ENCODE measurements at regions not wholly inside any gene's neighbourhood (a gene's known extent, or its start where the extent isn't known, plus 50 kb on each side); places are given as distances from the start of the nearest gene placed in this dataset.

DNA sequence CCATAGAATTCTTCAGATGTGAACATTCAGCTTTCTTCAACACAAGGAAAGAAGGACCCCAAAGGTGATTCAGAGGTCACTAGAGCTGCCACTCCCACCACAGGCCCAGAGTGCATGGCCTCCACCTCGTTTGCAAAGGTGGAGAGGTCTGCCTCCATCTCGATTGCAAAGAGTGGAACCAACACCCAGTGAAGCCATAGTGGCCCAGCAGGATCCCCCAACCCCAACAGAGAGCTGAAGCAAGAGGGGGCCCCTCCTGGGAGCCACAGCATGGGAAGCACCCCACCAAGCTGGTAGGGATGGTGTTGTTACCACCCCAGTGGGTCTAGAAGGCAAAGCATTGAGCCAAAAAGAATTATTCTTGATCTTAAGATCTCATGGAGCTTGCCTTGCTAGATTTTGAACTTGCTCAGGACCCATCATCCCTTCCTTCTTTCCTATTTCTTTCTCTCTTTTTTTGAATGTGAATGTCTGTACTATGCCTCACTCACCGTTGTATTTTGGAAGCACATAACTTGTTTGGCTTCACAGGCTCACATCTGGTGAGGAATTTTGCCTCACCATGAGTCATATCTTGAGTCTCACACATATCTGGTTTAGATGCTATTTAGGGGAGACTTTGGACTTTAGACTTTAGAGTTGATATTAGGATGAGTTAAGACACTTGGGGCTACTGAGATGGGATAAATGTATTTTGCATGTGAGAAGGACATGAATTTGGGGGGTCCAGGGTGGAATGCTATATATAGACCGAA, 119.2 kb downstream of the ANKRD60 start:
- Histone ChIP-seq H3K4me2 (ENCODE audit: control insufficient read depth, insufficient read depth) (no peak overlapping the region), H3K36me3 (ENCODE audit: control insufficient read depth in 2 of 2, insufficient read depth in 2 of 2, low read length in 1 of 2) (no peaks in the 10 kb centered on the region), H3K4me3 (no peak overlapping the region), H4K20me1 (ENCODE audit: control insufficient read depth, insufficient read depth) (no peaks in the 10 kb centered on the region), H3K79me2 (ENCODE audit: control insufficient read depth, insufficient read depth, low read length) (no peaks in the 10 kb centered on the region), H3K4me1 (ENCODE audit: control insufficient read depth, insufficient read depth, low read length) (no peaks in the 10 kb centered on the region), H3K27me3 (replicated peaks in 1 of 2; ENCODE audit: control insufficient read depth in 2 of 2, insufficient read depth in 2 of 2, low read length in 1 of 2) (no peaks in the 10 kb centered on the region; a peak in 1 of 4 replicates), H3K9ac (ENCODE audit: control insufficient read depth, insufficient read depth, low read length) (no peak overlapping the region), H3K27ac (ENCODE audit: control insufficient read depth, insufficient read depth) (no peak overlapping the region), H2AFZ (ENCODE audit: control insufficient read depth, low read depth, low read length) (no peak overlapping the region), H3K9me3 (replicated peaks; ENCODE audit: control insufficient read depth, insufficient read depth, low read length) (no peaks in the 10 kb centered on the region; the same call in 2 of the 3 replicates)
- BruUV-seq (replicated peaks), result no TSS peak
- SMC1A ChIA-PET (ENCODE audit: uncharacterized antibody, unreplicated experiment), result no interaction called here
- POLR2A ChIA-PET, result no interaction called here
- no peak for DNase-seq (ENCODE audit: low read depth, low spot score)
- no peak for FAIRE-seq
- in situ Hi-C loops (cut with MboI), result no loop called here
- no peak for ATAC-seq
- no peak for TF ChIP-seq SMARCA5 (IDR thresholded peaks at IDR 0.05)
- TF ChIP-seq SMAD5 (IDR thresholded peaks at IDR 0.05; ENCODE audit: low read depth), result no peak
- TF ChIP-seq RUNX3 (IDR thresholded peaks at IDR 0.05; ENCODE audit: low read length), result no peak
- TF ChIP-seq ZZZ3 (IDR thresholded peaks at IDR 0.05; ENCODE audit: control insufficient read depth, insufficient read length, low read depth), result no peak
- TF ChIP-seq SP1 (IDR thresholded peaks at IDR 0.05; ENCODE audit: low read depth, low read length), result no peak
- CTCF ChIA-PET, result no interaction called here
- 4% methylated on average over 4 of the region's 4 CpGs for WGBS (ENCODE audit: insufficient coverage, insufficient replicate concordance, low lambda C conversion rate, missing lambda C conversion rate)
- intact Hi-C loops (cut with micrococcal nuclease; ENCODE audit: unreplicated experiment), result no loop called here
- RAD21 ChIA-PET (ENCODE audit: unreplicated experiment), result no interaction called here

DNA sequence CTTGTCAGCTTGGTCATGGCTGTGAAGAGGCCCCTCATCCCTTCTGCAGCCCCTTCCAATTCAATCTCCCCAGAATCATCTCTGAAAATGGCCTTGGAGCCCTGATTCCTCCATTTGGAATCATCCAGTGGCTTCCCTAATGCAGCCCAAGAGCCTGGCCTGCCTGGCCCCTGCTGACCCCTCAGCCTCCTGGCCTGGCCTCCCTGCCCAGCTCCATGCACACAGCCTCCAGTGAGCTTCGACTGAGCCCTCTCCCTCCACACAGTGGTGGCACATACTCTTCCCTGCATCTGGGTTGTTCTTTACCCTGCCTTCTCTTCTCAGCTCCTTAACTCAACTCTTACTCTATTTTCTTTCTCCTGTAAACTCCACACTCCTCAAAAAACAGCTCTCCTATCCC, 120.9 kb downstream of the ANKRD60 start:
- in situ Hi-C loops (cut with MboI), result no loop called here
- Histone ChIP-seq H3K4me2 (ENCODE audit: control insufficient read depth, insufficient read depth) (no peak overlapping the region), H3K4me1 (ENCODE audit: control insufficient read depth, insufficient read depth, low read length) (no peaks in the 10 kb centered on the region), H3K9ac (ENCODE audit: control insufficient read depth, insufficient read depth, low read length) (no peak overlapping the region), H3K4me3 (no peak overlapping the region), H4K20me1 (ENCODE audit: control insufficient read depth, insufficient read depth) (no peaks in the 10 kb centered on the region), H2AFZ (ENCODE audit: control insufficient read depth, low read depth, low read length) (no peak overlapping the region), H3K9me3 (replicated peaks; ENCODE audit: control insufficient read depth, insufficient read depth, low read length) (no peaks in the 10 kb centered on the region; the same call in 2 of the 3 replicates), H3K36me3 (ENCODE audit: control insufficient read depth in 2 of 2, insufficient read depth in 2 of 2, low read length in 1 of 2) (no peaks in the 10 kb centered on the region), H3K27me3 (replicated peaks in 1 of 2; ENCODE audit: control insufficient read depth in 2 of 2, insufficient read depth in 2 of 2, low read length in 1 of 2) (peaks cover 0 to 2% of the 10 kb centered on the region in 2 experiments; a peak in 2 of 4 replicates), H3K79me2 (ENCODE audit: control insufficient read depth, insufficient read depth, low read length) (no peaks in the 10 kb centered on the region), H3K27ac (ENCODE audit: control insufficient read depth, insufficient read depth) (no peak overlapping the region)
- ChIA-PET RAD21 (ENCODE audit: unreplicated experiment) (no interaction called here), CTCF (no interaction called here), POLR2A (no interaction called here), SMC1A (ENCODE audit: uncharacterized antibody, unreplicated experiment) (no interaction called here)
- no peak for DNase-seq (ENCODE audit: low read depth, low spot score)
- no TSS peak for BruUV-seq (replicated peaks)
- no peak for ATAC-seq
- no peak for FAIRE-seq
- TF ChIP-seq, protein P1, sequence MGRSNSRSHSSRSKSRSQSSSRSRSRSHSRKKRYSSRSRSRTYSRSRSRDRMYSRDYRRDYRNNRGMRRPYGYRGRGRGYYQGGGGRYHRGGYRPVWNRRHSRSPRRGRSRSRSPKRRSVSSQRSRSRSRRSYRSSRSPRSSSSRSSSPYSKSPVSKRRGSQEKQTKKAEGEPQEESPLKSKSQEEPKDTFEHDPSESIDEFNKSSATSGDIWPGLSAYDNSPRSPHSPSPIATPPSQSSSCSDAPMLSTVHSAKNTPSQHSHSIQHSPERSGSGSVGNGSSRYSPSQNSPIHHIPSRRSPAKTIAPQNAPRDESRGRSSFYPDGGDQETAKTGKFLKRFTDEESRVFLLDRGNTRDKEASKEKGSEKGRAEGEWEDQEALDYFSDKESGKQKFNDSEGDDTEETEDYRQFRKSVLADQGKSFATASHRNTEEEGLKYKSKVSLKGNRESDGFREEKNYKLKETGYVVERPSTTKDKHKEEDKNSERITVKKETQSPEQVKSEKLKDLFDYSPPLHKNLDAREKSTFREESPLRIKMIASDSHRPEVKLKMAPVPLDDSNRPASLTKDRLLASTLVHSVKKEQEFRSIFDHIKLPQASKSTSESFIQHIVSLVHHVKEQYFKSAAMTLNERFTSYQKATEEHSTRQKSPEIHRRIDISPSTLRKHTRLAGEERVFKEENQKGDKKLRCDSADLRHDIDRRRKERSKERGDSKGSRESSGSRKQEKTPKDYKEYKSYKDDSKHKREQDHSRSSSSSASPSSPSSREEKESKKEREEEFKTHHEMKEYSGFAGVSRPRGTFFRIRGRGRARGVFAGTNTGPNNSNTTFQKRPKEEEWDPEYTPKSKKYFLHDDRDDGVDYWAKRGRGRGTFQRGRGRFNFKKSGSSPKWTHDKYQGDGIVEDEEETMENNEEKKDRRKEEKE (IDR thresholded peaks at IDR 0.05), result no peak
- WGBS (ENCODE audit: insufficient coverage, insufficient replicate concordance, low lambda C conversion rate, missing lambda C conversion rate), result 0% methylated on average over 1 of the region's 1 CpG
- intact Hi-C loops (cut with micrococcal nuclease; ENCODE audit: unreplicated experiment), result no loop called here

Data from GM12878 (cell line).